ENCODE measurements at regions not wholly inside any gene's neighbourhood (a gene's known extent, or its start where the extent isn't known, plus 50 kb on each side); places are given as distances from the start of the nearest gene placed in this dataset.

DNA sequence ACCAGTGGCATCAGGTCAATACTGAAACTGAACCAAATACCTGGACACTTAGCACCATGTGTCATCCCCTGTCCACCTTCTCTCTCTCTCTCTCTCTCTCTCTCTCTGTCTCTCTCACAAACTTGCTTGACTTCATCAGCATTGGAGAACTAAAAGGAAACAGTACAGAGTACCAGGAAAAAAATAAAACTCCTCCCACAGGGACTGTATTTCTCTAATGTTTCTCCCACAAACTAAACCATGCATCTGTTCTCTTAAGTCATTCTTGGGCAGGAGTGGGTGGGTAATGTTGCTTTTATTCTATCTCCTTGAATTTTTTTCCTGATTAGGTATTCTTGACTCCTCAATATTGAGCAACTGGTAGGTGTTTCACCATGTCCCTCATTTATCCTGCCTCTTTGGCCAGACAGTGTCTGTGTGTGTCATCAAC lies 112.9 kb upstream of the CACNA1A start:
- no peak for TF ChIP-seq EP300 (conservative IDR thresholded peaks at IDR 0.05; ENCODE audit: poor library complexity, severe bottlenecking)
- TF ChIP-seq, protein P1, sequence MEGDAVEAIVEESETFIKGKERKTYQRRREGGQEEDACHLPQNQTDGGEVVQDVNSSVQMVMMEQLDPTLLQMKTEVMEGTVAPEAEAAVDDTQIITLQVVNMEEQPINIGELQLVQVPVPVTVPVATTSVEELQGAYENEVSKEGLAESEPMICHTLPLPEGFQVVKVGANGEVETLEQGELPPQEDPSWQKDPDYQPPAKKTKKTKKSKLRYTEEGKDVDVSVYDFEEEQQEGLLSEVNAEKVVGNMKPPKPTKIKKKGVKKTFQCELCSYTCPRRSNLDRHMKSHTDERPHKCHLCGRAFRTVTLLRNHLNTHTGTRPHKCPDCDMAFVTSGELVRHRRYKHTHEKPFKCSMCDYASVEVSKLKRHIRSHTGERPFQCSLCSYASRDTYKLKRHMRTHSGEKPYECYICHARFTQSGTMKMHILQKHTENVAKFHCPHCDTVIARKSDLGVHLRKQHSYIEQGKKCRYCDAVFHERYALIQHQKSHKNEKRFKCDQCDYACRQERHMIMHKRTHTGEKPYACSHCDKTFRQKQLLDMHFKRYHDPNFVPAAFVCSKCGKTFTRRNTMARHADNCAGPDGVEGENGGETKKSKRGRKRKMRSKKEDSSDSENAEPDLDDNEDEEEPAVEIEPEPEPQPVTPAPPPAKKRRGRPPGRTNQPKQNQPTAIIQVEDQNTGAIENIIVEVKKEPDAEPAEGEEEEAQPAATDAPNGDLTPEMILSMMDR (IDR thresholded peaks at IDR 0.05; ENCODE audit: poor library complexity, severe bottlenecking): no peak

Measured in neural cell (in vitro differentiated cells).